DMS79 treated with DMSO at 0.1 percent for 48 hours (cell line): ENCODE measurements at regions not wholly inside any gene's neighbourhood (a gene's known extent, or its start where the extent isn't known, plus 50 kb on each side); places are given as distances from the start of the nearest gene placed in this dataset.

Experiments
- DNase-seq: peaks from one replicate; lab custom pipeline; 2025; lab: John Stamatoyannopoulos, UW

DNA sequence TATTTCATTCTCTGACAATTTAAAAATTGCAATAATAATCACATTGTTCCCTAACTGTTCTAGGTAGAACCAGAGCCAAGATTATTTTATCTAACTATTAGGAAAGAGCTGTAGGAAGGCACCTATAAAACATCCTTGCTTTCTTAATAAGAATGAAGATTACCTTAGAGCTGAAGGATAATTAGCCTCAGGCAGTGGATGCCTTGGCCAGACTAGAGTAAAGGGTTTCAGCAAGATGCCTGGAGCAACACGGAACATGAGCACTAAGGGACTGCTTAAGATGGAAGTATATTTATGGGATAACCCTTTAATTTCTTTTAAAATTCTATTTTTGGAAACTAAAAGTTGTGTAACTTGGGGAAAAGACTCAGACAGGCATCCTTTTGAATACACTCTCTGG, 456.6 kb upstream of the RBMS3 start:
- DNase-seq, result no peak

- DNase-seq, result no peak
These were observed 454.0 kb upstream of the RBMS3 start for GRCh38 chr3:28826840-28827239.

DNA sequence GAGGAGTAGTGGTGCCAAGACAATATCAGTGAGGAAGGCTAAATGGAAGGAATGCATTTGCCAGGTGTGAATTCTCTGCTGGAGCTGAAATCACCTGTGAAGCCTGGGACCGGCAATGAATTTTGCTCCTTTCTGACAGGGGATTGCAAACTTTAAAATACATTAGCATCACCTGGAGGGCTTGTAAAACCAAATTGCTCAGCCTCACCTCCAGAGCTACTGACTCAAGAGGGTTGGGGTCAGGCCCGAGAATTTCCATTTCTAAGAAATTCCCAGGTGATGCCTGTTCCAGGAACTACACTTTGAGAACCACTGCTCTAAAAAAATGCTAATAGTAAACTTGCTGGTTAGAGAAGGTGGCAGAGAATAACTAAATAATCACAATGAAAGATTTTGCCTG, 445.6 kb upstream of the RBMS3 start:
- DNase-seq, result no peak

- DNase-seq, result peak; percentile 52
These were observed 445.1 kb upstream of the RBMS3 start for GRCh38 chr3:28835751-28836150.

- DNase-seq, result no peak
These were observed 444.7 kb upstream of the RBMS3 start for GRCh38 chr3:28836199-28836598.

DNA sequence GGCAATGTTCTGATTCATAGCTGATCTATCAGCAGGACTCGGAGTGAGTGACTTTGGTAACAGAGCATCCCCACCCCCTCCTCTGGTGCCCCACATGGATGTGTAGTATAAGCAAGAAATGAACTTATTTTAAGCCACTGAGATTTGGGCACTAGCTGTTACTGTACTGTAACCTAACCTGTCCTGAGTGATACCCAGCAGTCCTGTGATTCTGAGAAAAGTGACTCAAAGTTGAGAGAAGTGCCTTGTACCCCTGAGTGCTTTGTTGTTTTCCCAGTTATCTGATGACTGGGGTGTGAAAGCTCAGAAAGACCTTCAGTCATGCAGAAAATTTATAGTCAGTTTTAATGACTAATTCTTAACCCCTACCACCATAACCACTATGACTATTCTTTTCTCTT, 439.9 kb upstream of the RBMS3 start:
- no peak for DNase-seq

DNA sequence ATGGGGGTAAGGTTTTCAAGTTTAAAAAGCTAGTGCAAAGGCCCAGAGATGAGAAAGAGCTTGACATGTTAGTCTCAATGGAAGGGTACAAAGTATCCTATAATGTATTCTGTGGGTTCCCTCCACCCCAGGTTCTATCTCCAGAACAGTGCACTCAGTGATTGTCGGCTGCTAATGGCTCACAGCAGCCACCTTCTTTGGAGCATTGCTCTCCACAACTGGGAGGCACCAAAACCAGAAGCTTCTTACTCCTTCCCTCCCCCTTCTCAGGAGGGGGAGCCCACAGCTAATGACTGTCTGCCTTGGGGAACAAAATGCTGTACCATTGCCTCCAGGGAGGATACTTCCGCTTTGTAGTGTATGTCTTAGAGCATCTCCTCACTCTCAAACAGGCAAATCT, 439.4 kb upstream of the RBMS3 start:
- no peak for DNase-seq

DNA sequence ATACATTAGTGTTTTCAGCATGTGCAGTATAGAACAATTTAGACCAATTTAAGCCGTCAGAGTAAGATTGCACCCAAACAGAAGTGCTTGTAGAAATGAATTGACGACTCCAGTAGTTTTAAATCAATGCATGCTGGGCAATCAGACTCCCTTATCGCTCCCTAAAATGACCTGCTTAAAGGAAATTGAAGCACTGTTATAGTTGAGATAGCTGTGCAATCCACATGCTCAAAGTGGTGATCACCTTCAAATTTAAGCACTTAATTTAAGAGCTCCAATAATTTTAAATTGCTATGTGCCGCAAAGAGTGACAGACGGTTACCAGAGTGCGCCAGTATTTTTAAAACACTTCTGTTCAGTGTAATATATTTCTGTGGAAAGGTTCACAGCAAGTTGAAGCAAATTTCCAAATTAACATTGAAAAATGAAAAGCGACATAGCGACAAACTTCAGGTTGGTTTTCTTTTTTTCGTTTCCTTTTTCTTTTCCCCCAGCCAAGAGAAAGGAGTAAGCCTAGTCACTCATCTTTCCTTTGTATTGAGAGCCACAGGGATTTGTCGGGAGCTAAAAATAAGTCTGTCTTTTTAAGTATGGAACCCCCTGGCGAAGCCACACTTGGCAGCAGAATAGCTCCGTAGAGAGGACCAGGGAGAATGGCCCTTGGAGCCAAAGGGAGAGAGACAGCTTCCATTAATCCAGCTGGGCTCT, 436.4 kb upstream of the RBMS3 start:
- DNase-seq, result no peak

GRCh38 chr3:28845006-28845324, 435.9 kb upstream of the RBMS3 start:
- DNase-seq, result no peak

- DNase-seq, result no peak
These were observed 433.8 kb upstream of the RBMS3 start for GRCh38 chr3:28846971-28847478.

GRCh38 chr3:28847736-28848135, 433.1 kb upstream of the RBMS3 start:
- no peak for DNase-seq

GRCh38 chr3:28850186-28850585, 430.7 kb upstream of the RBMS3 start:
- no peak for DNase-seq

DNA sequence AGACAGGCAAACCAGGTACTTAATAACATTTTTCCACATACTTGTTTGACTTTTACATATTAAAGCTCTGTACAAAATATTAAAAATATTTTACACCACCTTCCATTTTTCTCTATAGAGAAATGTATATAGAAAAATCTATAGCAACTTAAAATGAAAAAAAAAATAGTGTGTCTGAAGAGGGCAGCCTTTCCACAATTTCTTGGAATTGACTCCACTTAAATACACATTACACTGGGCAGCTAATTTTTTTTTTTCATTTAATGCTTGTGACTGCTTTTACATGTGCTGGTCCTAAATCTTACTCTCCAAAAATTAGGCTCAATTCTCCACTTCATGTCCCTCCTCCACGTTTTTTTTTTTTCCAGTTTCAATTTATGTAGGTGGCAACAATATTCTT, 427.0 kb upstream of the RBMS3 start:
- peak; percentile 43 for DNase-seq

DNA sequence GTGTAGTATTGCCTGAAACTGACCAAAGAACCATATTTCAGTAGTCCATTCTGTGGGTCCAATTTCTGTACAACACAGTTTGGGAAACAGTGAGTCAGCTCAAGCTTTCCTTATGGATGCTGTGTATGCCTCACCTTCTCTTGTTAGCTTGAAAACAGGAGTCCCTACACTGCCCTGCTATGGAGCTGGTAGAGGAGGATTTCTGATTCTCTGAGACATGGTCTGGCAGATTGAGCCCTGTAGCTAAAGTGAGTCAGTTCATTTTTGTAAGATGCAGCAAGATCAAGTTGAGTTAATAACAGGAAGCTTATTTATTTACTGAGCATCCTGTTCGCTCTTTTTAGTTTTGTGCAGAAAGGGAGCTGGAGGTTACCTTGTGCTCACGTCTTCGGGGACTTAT, 424.1 kb upstream of the RBMS3 start:
- no peak for DNase-seq

GRCh38 chr3:28859897-28860296, 421.0 kb upstream of the RBMS3 start:
- no peak for DNase-seq

DNA sequence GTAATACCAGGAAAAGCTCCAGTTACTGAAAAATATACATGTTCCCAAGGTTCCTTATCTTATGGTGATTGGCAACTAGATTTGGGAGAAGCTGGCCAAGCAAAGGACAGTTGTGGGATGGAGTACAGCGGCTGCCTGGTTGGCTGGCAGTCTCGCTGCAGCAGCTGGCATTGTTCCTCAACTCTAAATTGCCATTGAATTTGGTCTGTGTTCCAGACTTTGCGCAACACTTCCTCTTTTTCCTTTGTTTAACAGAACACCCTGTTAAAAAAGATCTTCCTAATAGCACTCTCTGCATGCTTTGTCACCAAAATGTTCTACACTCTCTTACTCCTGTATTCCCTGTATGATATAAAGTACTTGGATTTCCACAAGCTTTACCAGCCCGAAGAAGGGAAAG, 420.6 kb upstream of the RBMS3 start:
- DNase-seq, result no peak

GRCh38 chr3:28863186-28863585, 417.7 kb upstream of the RBMS3 start:
- DNase-seq, result no peak

GRCh38 chr3:28867836-28868235, 413.0 kb upstream of the RBMS3 start:
- no peak for DNase-seq

DNA sequence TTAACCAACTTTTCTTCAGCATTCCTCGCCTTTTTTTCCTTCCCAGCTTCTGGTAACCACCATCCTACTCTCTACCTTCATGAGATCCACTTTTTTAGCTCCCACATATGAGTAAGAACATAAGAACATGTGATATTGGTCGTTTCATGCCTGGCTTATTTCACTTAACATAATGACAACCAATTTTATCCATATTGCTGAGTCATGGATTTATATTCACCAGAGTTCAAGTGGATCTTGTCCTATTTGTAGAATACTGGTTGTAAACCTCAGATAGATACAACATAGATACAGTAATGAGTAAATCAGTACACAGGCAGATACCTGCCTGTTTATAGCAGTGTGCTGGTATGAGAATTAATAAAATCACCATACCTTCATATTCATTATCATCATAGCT, 412.0 kb upstream of the RBMS3 start:
- no peak for DNase-seq

- no peak for DNase-seq
These were observed 403.0 kb upstream of the RBMS3 start for GRCh38 chr3:28877912-28878311.

- no peak for DNase-seq
These were observed 390.5 kb upstream of the RBMS3 start for GRCh38 chr3:28890373-28890772.

GRCh38 chr3:28891485-28891884, 389.4 kb upstream of the RBMS3 start:
- DNase-seq, result no peak

- no peak for DNase-seq
These were observed 380.6 kb upstream of the RBMS3 start for GRCh38 chr3:28900301-28900700.

- DNase-seq, result no peak
These were observed 379.9 kb upstream of the RBMS3 start for GRCh38 chr3:28901018-28901417.
